ENCODE measurements at regions not wholly inside any gene's neighbourhood (a gene's known extent, or its start where the extent isn't known, plus 50 kb on each side); places are given as distances from the start of the nearest gene placed in this dataset.

DNA sequence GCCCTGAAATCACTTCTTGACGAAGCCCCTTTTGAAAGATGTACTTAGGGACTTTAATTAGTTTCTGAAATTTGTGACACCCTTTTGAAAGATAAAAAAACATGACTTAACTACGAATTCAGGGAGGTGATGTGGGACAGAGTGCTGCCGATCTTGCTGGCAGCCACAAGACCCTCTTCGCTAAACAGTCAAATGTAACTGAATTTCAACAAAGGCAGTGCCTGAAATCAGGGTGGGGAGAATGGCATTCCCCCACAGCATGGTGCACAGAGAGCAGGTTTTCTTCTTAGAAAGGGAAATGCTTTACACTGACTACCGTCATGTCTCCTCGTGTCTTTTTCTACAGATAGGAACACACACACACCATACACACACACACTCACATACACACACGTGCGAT lies 640.2 kb upstream of the POU3F3 start:
- no peak overlapping the region for H3K4me3 ChIP-seq (ENCODE audit: low read depth, low read length)
- TF ChIP-seq, protein P1, sequence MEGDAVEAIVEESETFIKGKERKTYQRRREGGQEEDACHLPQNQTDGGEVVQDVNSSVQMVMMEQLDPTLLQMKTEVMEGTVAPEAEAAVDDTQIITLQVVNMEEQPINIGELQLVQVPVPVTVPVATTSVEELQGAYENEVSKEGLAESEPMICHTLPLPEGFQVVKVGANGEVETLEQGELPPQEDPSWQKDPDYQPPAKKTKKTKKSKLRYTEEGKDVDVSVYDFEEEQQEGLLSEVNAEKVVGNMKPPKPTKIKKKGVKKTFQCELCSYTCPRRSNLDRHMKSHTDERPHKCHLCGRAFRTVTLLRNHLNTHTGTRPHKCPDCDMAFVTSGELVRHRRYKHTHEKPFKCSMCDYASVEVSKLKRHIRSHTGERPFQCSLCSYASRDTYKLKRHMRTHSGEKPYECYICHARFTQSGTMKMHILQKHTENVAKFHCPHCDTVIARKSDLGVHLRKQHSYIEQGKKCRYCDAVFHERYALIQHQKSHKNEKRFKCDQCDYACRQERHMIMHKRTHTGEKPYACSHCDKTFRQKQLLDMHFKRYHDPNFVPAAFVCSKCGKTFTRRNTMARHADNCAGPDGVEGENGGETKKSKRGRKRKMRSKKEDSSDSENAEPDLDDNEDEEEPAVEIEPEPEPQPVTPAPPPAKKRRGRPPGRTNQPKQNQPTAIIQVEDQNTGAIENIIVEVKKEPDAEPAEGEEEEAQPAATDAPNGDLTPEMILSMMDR (IDR thresholded peaks at IDR 0.05; ENCODE audit: low read depth, low read length, missing control alignments), result no peak
- DNase-seq (ENCODE audit: low read depth), result no peak
- in situ Hi-C loops (cut with HindIII; ENCODE audit: low sequenced_read_pairs), result no loop called here

- no peak overlapping the region for H3K4me3 ChIP-seq (ENCODE audit: low read depth, low read length)
Observed at GRCh38 chr2:104215269-104216161, 638.4 kb upstream of the POU3F3 start.

GRCh38 chr2:104233591-104233990 lies 620.3 kb upstream of the POU3F3 start:
- in situ Hi-C loops (cut with HindIII; ENCODE audit: low sequenced_read_pairs), result no loop called here
- TF ChIP-seq, protein P1 (IDR thresholded peaks at IDR 0.05; ENCODE audit: low read depth, low read length, missing control alignments), result no peak
- peak; percentile 38 for DNase-seq (ENCODE audit: low read depth)
- H3K4me3 ChIP-seq (ENCODE audit: low read depth, low read length), result no peak overlapping the region

More at GRCh38 chr2:104215269-104216161, 638.4 kb upstream of the POU3F3 start:
- no peak for DNase-seq (ENCODE audit: low read depth)
- TF ChIP-seq, protein P1 (IDR thresholded peaks at IDR 0.05; ENCODE audit: low read depth, low read length, missing control alignments), result no peak
- in situ Hi-C loops (cut with HindIII; ENCODE audit: low sequenced_read_pairs), result no loop called here

DNA sequence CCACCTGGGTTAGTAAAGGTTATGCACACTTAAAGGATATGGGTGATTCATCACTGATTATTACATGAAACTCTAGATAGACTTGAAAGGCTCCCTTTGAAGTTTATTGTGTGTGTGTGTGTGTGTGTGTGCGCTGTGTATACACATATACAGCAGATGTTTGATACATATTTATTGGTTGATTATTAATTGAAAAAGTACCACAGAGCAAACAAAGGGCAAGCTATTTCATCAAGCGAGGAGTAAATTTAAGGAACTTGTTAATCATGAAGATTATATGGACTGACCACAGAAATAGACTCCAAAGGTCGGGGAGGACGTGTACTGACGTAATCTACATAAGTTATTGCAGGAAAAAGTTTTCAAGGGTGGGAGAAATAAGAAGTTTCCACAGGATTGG lies 617.4 kb upstream of the POU3F3 start:
- H3K4me3 ChIP-seq (ENCODE audit: low read depth, low read length), result no peak overlapping the region
- in situ Hi-C loops (cut with HindIII; ENCODE audit: low sequenced_read_pairs), result no loop called here
- TF ChIP-seq, protein P1 (IDR thresholded peaks at IDR 0.05; ENCODE audit: low read depth, low read length, missing control alignments), result no peak
- no peak for DNase-seq (ENCODE audit: low read depth)

GRCh38 chr2:104240984-104241383 lies 612.9 kb upstream of the POU3F3 start:
- no peak for DNase-seq (ENCODE audit: low read depth)
- TF ChIP-seq, protein P1 (IDR thresholded peaks at IDR 0.05; ENCODE audit: low read depth, low read length, missing control alignments), result no peak
- in situ Hi-C loops (cut with HindIII; ENCODE audit: low sequenced_read_pairs), result no loop called here
- no peak overlapping the region for H3K4me3 ChIP-seq (ENCODE audit: low read depth, low read length)

DNA sequence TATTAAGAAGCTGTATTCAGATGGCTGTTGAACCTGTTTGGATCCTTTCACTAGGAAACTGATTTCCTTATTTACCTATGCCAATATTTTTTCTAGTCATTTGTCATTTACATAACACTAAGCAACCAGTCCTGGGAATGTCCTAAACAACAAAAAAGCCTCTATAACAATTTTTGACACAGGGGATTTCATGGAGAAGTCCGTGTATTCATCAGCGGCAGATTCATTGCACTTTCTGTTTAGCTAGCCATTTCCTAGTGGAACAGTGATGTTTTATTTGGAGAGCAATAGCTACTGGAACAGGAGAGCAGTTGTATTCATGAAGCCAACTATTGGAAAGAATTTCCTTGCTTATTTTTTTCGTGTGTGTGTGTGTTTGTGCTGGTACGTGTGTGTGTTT lies 604.3 kb upstream of the POU3F3 start:
- in situ Hi-C loops (cut with HindIII; ENCODE audit: low sequenced_read_pairs), result no loop called here
- no peak overlapping the region for H3K4me3 ChIP-seq (ENCODE audit: low read depth, low read length)
- DNase-seq (ENCODE audit: low read depth), result no peak
- TF ChIP-seq, protein P1 (IDR thresholded peaks at IDR 0.05; ENCODE audit: low read depth, low read length, missing control alignments), result no peak

Measured in astrocyte of the cerebellum (primary cell).